Heart left ventricle (tissue), 13 donors: ENCODE measurements at regions not wholly inside any gene's neighbourhood (a gene's known extent, or its start where the extent isn't known, plus 50 kb on each side); places are given as distances from the start of the nearest gene placed in this dataset.

ENCODE experiments used
- CTCF ChIP-seq, 12 donors: fragments of 200-600 bp; sonication (generic) in 4 of 12; IDR thresholded peaks; one replicate each; pipeline versions ENCODE4 v1.5.0 to v1.8.0; 2018 to 2022; ENCODE audit warnings: antibody characterized with exemption in 12 of 12, mild to moderate bottlenecking in 5 of 12
- POLR2A ChIP-seq, 2 donors: fragments of 450-650 bp; IDR thresholded peaks; one replicate each; pipeline ENCODE4 v1.6.1; 2017; ENCODE audit warnings: antibody characterized with exemption in 2 of 2, mild to moderate bottlenecking in 2 of 2, moderate library complexity in 2 of 2
- donor health status: ischemic (EF 13 %, LVEDD 7.1; RV severe dilation, severe dysfunction).
- donor health status: DM: no; HTN: yes; CAD: no.
- donor health status: DM: no; HTN: no; CAD: no.
- donor health status: ischemic (EF 25% LVEDD 6.9; RV normal size, moderate dysfunction).
- donor health status: ischemic (EF 25% LVEDD 5.7; RV mildly dilated, moderate dysfunction).
- donor health status: ischemic (EF 35%, LVEDD 5.7; RV mildly dilated, moderate dysfunction).
- donor health status: nonischemic (EF 11% LVEDD 7.7; RV severe dilation, severe dysfunction).
- donor health status: DM: yes; HTN: yes; CAD: no.
- donor health status: PGD.
- donor health status: ischemic (EF 29% LVEDD 5.4; RV normal size, mild dysfunction).
- donor health status: nonischemic (EF 23%, LVEDD 6.1; RV moderate dilation, normal function).

- TF ChIP-seq CTCF (IDR thresholded peaks at IDR 0.05) (no peak), POLR2A (IDR thresholded peaks at IDR 0.05) (no peak)
Measured at GRCh38 chr2:57182916-57183315, 863.7 kb upstream of the VRK2 start.
